GM10266 (cell line): ENCODE measurements at regions not wholly inside any gene's neighbourhood (a gene's known extent, or its start where the extent isn't known, plus 50 kb on each side); places are given as distances from the start of the nearest gene placed in this dataset.

Experiments used
- DNase-seq: peaks from one replicate; pipeline ENCODE4 v3.0.0; 2012; ENCODE audit errors: extremely low spot score
- TF ChIP-seq, protein P1 (sequence below): IDR thresholded peaks from 2 replicates; pipeline ENCODE4 v1.5.1; 2012; ENCODE audit warnings: mild to moderate bottlenecking, low read depth; ENCODE audit not compliant: control insufficient read depth, insufficient read depth; ENCODE audit errors: missing control alignments

DNA sequence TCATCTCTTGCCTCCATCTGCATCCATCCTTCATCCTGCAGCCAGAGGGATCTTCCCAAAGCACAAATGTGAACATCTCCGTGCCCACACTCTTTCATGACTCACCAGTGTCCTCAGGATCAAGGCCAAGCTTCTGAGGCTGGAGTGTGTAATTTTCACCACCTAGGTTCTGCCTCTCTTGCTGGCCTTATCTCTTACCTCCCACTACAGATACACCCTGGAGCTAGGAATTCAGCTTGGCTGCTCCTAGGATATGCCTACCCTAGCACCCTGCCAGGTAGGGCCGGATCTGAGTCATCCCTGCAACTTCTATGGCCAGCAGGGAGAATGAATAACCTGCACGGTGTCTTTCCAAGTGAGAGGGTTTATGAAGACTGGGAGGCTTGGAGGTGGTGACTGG, 208.7 kb upstream of the CSF3R start:
- TF ChIP-seq, protein P1, sequence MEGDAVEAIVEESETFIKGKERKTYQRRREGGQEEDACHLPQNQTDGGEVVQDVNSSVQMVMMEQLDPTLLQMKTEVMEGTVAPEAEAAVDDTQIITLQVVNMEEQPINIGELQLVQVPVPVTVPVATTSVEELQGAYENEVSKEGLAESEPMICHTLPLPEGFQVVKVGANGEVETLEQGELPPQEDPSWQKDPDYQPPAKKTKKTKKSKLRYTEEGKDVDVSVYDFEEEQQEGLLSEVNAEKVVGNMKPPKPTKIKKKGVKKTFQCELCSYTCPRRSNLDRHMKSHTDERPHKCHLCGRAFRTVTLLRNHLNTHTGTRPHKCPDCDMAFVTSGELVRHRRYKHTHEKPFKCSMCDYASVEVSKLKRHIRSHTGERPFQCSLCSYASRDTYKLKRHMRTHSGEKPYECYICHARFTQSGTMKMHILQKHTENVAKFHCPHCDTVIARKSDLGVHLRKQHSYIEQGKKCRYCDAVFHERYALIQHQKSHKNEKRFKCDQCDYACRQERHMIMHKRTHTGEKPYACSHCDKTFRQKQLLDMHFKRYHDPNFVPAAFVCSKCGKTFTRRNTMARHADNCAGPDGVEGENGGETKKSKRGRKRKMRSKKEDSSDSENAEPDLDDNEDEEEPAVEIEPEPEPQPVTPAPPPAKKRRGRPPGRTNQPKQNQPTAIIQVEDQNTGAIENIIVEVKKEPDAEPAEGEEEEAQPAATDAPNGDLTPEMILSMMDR = no peak
- no peak for DNase-seq

DNA sequence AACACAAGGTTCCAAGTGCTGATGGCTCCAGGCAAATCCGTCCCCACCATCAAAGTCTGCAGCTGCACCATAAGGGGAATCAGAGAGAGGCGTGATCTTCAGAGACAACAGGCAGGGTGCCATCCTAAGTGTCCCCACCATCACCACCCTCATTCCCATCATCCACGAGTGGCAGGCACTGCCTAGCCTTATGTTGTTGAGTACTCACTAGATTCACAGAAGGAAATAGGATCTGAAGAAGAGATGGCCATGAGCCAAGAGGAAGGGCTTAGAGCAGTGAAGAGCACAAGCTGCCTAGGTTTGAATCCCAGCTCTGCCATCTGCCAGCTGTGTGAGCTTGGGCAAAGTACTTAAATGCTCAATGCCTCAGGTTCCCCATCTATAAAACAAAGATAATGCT, 207.3 kb upstream of the CSF3R start:
- TF ChIP-seq, protein P1 = no peak
- DNase-seq = no peak

GRCh38 chr1:36687312-36687711, 204.6 kb upstream of the CSF3R start:
- TF ChIP-seq, protein P1 = no peak
- DNase-seq = no peak

- TF ChIP-seq, protein P1 = no peak
- no peak for DNase-seq
These were observed 193.3 kb upstream of the CSF3R start for GRCh38 chr1:36675931-36676562.

DNA sequence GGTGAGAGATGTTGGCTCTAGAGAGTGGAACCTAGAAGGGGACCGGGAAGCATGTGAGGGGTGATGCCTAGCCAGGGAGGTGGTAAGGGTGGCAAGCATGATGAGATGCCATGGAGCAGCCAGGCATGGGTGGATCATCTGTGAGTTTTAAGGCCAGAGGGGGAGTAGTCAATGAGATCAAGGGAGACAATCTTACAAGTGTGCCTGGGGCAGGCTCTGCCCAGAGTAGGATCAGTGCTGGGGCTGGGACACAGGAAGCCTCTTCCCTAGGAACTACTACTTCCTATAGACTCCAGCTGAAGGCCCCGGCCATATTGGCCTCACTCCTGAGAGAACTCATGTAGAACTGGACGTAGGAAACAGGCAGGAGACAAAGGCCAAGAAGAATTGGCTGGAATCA, 192.4 kb upstream of the CSF3R start:
- TF ChIP-seq, protein P1 = no peak
- DNase-seq = no peak

GRCh38 chr1:36673202-36673601, 190.5 kb upstream of the CSF3R start:
- TF ChIP-seq, protein P1 = no peak
- no peak for DNase-seq

DNA sequence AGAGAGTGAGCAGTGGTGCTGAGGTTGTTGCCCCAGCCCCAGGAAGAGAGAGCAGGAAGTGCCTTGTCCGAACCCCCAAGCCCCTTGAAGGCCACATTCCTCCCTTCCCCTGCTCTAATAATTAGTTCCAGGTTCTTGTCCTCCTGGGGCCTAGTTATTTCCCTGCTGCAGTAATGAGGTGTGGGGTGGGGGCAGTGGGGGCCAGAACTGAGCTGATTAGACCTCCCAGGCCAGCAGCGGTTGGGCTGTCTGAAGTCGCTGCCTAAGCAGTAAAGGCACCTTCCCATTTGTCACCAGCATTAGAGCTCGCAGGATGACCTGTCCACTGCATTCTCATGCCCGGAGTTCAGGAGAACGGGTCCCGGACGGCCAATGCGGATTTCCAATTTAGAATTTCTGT, 186.5 kb upstream of the CSF3R start:
- TF ChIP-seq, protein P1 = no peak
- DNase-seq = no peak
